ENCODE measurements at regions not wholly inside any gene's neighbourhood (a gene's known extent, or its start where the extent isn't known, plus 50 kb on each side); places are given as distances from the start of the nearest gene placed in this dataset.

GRCh38 chr16:22699356-22699755 lies 114.6 kb upstream of the HS3ST2 start:
- DNase-seq (ENCODE audit: low spot score): no peak
- H3K27ac ChIP-seq (ENCODE audit: low read depth, low read length, poor library complexity, severe bottlenecking): no peak overlapping the region
- no peak overlapping the region for H3K4me2 ChIP-seq (ENCODE audit: low read length)
- TF ChIP-seq, protein P1, sequence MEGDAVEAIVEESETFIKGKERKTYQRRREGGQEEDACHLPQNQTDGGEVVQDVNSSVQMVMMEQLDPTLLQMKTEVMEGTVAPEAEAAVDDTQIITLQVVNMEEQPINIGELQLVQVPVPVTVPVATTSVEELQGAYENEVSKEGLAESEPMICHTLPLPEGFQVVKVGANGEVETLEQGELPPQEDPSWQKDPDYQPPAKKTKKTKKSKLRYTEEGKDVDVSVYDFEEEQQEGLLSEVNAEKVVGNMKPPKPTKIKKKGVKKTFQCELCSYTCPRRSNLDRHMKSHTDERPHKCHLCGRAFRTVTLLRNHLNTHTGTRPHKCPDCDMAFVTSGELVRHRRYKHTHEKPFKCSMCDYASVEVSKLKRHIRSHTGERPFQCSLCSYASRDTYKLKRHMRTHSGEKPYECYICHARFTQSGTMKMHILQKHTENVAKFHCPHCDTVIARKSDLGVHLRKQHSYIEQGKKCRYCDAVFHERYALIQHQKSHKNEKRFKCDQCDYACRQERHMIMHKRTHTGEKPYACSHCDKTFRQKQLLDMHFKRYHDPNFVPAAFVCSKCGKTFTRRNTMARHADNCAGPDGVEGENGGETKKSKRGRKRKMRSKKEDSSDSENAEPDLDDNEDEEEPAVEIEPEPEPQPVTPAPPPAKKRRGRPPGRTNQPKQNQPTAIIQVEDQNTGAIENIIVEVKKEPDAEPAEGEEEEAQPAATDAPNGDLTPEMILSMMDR (conservative IDR thresholded peaks at IDR 0.05; ENCODE audit: low read length): no peak
- no peak for TF ChIP-seq EZH2phosphoT487 (IDR thresholded peaks at IDR 0.05; ENCODE audit: borderline replicate concordance, low read depth, low read length)
- no peaks in the 10 kb centered on the region for H3K9me2 ChIP-seq (ENCODE audit: insufficient read depth, low read length)
- H4K20me1 ChIP-seq (ENCODE audit: insufficient read depth, low read length): no peaks in the 10 kb centered on the region
- no peaks in the 10 kb centered on the region for H3K4me1 ChIP-seq (ENCODE audit: insufficient read depth, low read length, poor library complexity, severe bottlenecking)
- ChIA-PET POLR2A (no interaction called here), CTCF (ENCODE audit: unreplicated experiment) (no interaction called here)
- intact Hi-C loops (cut with micrococcal nuclease; ENCODE audit: unreplicated experiment): no loop called here
- no peaks in the 10 kb centered on the region for H3K36me3 ChIP-seq (ENCODE audit: insufficient read depth, low read length)
- no peaks in the 10 kb centered on the region for H3K79me2 ChIP-seq (ENCODE audit: insufficient read depth, low read depth, low read length)
- BruUV-seq (replicated peaks): no TSS peak
- no peak overlapping the region for H3K4me3 ChIP-seq (ENCODE audit: low read depth, low read length, poor library complexity, severe bottlenecking)
- H3K9me3 ChIP-seq (ENCODE audit: low read length): no peaks in the 10 kb centered on the region
- no peak overlapping the region for H2AFZ ChIP-seq (ENCODE audit: low read length)

GRCh38 chr16:22705799-22706198 lies 108.2 kb upstream of the HS3ST2 start:
- no peaks in the 10 kb centered on the region for H3K9me3 ChIP-seq (ENCODE audit: low read length)
- H3K27ac ChIP-seq (ENCODE audit: low read depth, low read length, poor library complexity, severe bottlenecking): no peak overlapping the region
- no peaks in the 10 kb centered on the region for H3K9me2 ChIP-seq (ENCODE audit: insufficient read depth, low read length)
- H3K4me1 ChIP-seq (ENCODE audit: insufficient read depth, low read length, poor library complexity, severe bottlenecking): no peaks in the 10 kb centered on the region
- no peak overlapping the region for H3K4me2 ChIP-seq (ENCODE audit: low read length)
- H3K36me3 ChIP-seq (ENCODE audit: insufficient read depth, low read length): no peaks in the 10 kb centered on the region
- TF ChIP-seq EZH2phosphoT487 (IDR thresholded peaks at IDR 0.05; ENCODE audit: borderline replicate concordance, low read depth, low read length): no peak
- TF ChIP-seq, protein P1 (conservative IDR thresholded peaks at IDR 0.05; ENCODE audit: low read length): no peak
- H3K4me3 ChIP-seq (ENCODE audit: low read depth, low read length, poor library complexity, severe bottlenecking): no peak overlapping the region
- H4K20me1 ChIP-seq (ENCODE audit: insufficient read depth, low read length): no peaks in the 10 kb centered on the region
- ChIA-PET POLR2A (no interaction called here), CTCF (ENCODE audit: unreplicated experiment) (no interaction called here)
- no peak for DNase-seq (ENCODE audit: low spot score)
- H3K79me2 ChIP-seq (ENCODE audit: insufficient read depth, low read depth, low read length): no peaks in the 10 kb centered on the region
- H2AFZ ChIP-seq (ENCODE audit: low read length): no peak overlapping the region
- intact Hi-C loops (cut with micrococcal nuclease; ENCODE audit: unreplicated experiment): no loop called here
- BruUV-seq (replicated peaks): no TSS peak

- H3K4me1 ChIP-seq (ENCODE audit: insufficient read depth, low read length, poor library complexity, severe bottlenecking): no peaks in the 10 kb centered on the region
- H3K27ac ChIP-seq (ENCODE audit: low read depth, low read length, poor library complexity, severe bottlenecking): no peak overlapping the region
- no peak overlapping the region for H3K4me2 ChIP-seq (ENCODE audit: low read length)
- no peak overlapping the region for H3K4me3 ChIP-seq (ENCODE audit: low read depth, low read length, poor library complexity, severe bottlenecking)
- POLR2A ChIA-PET: interaction anchor here (0.6 to 0.7 kb wide), 2 partner anchors 64 to 90 kb away, joined by 3 to 4 read pairs; no protein-coding TSS in a partner anchor
- no peaks in the 10 kb centered on the region for H4K20me1 ChIP-seq (ENCODE audit: insufficient read depth, low read length)
- 0 out of 2 replicates have a peak, but pooled peaks cover 10% of the 10 kb centered on the region for H3K9me3 ChIP-seq (ENCODE audit: low read length)
- H3K9me2 ChIP-seq (ENCODE audit: insufficient read depth, low read length): no peaks in the 10 kb centered on the region
- CTCF ChIA-PET (ENCODE audit: unreplicated experiment): no interaction called here
- H2AFZ ChIP-seq (ENCODE audit: low read length): no peak overlapping the region
- no peak for DNase-seq (ENCODE audit: low spot score)
- TF ChIP-seq, protein P1 (conservative IDR thresholded peaks at IDR 0.05; ENCODE audit: low read length): no peak
- TF ChIP-seq EZH2phosphoT487 (IDR thresholded peaks at IDR 0.05; ENCODE audit: borderline replicate concordance, low read depth, low read length): no peak
- H3K36me3 ChIP-seq (ENCODE audit: insufficient read depth, low read length): no peaks in the 10 kb centered on the region
- H3K79me2 ChIP-seq (ENCODE audit: insufficient read depth, low read depth, low read length): no peaks in the 10 kb centered on the region
- BruUV-seq (replicated peaks): no TSS peak
- intact Hi-C loops (cut with micrococcal nuclease; ENCODE audit: unreplicated experiment): no loop called here
Observed at GRCh38 chr16:22710326-22710725, 103.6 kb upstream of the HS3ST2 start.

Measured in OCI-LY7 (cell line).